ENCODE measurements at regions not wholly inside any gene's neighbourhood (a gene's known extent, or its start where the extent isn't known, plus 50 kb on each side); places are given as distances from the start of the nearest gene placed in this dataset.

DNA sequence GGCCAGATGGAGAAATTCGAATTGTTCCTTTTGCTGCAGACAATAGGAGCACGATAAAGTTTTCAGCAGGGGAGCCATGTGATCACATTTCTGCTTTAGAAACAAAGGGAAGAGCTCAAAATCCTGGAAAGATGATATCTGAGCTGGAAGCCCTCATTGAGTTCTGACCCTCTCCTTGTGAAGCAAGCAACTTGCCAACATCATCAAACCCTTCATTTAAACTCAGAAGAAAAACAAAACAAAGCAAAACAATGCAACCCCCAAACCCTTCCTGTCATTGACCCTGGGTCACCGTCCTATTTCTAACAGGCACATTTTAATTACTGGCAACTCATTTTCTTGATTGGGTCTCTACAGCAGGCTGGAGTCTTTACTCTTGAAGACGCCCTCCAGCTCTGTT, 198.3 kb upstream of the ZNF32 start:
- ChIA-PET CTCF (no interaction called here), POLR2A (ENCODE audit: unreplicated experiment) (no interaction called here)
- intact Hi-C loops (cut with micrococcal nuclease; ENCODE audit: unreplicated experiment): no loop called here
- DNase-seq: no peak
- Histone ChIP-seq H3K9me2 (ENCODE audit: insufficient read depth) (no peaks in the 10 kb centered on the region), H2AFZ (no peak overlapping the region), H3K4me1 (replicated peaks; ENCODE audit: insufficient read depth) (no peaks in the 10 kb centered on the region), H3F3A (ENCODE audit: insufficient read depth, low read depth) (no peaks in the 10 kb centered on the region), H3K9me3 (ENCODE audit: insufficient read depth, low read depth) (no peaks in the 10 kb centered on the region), H3K4me2 (no peak overlapping the region), H3K27ac (no peak overlapping the region), H3K4me3 (no peak overlapping the region), H3K79me2 (ENCODE audit: low read depth) (no peaks in the 10 kb centered on the region), H4K20me1 (ENCODE audit: insufficient read depth) (no peaks in the 10 kb centered on the region; the same call in 1 of the 2 replicates), H3K36me3 (ENCODE audit: low read depth) (no peaks in the 10 kb centered on the region), H3K27me3 (ENCODE audit: insufficient read depth, low read depth) (no peaks in the 10 kb centered on the region)
- no TSS peak for BruUV-seq (replicated peaks)
- TF ChIP-seq, protein P1, sequence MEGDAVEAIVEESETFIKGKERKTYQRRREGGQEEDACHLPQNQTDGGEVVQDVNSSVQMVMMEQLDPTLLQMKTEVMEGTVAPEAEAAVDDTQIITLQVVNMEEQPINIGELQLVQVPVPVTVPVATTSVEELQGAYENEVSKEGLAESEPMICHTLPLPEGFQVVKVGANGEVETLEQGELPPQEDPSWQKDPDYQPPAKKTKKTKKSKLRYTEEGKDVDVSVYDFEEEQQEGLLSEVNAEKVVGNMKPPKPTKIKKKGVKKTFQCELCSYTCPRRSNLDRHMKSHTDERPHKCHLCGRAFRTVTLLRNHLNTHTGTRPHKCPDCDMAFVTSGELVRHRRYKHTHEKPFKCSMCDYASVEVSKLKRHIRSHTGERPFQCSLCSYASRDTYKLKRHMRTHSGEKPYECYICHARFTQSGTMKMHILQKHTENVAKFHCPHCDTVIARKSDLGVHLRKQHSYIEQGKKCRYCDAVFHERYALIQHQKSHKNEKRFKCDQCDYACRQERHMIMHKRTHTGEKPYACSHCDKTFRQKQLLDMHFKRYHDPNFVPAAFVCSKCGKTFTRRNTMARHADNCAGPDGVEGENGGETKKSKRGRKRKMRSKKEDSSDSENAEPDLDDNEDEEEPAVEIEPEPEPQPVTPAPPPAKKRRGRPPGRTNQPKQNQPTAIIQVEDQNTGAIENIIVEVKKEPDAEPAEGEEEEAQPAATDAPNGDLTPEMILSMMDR (conservative IDR thresholded peaks at IDR 0.05): no peak
- TF ChIP-seq EZH2 (IDR thresholded peaks at IDR 0.05; ENCODE audit: low read depth): no peak

DNA sequence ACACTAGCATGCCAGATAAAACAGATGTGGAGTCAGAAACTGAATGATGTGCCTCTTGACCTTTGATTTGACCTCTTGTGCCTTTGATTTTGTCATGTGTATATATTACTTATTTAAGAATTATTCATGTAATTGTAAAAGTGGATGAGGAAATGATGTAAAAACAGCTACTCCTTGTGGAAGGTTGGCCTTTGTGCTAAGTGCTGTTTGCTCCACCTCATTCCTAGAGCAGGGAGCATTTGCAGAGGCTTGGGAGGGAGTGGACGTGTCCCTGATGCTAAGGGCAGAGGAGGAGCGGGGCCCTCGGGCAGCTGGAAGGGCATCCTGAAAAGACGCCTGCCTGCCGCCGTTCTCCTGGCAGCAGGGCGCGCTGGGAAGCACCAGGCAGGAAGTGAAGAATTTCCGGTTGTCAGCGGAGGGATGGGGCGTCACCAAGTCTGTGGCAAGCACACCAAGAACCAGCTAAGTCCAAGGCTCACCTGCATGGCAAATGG, 197.6 kb upstream of the ZNF32 start:
- no peaks in the 10 kb centered on the region for H3K36me3 ChIP-seq (ENCODE audit: low read depth)
- no peak for DNase-seq
- no peak overlapping the region for H3K4me3 ChIP-seq
- TF ChIP-seq EZH2 (IDR thresholded peaks at IDR 0.05; ENCODE audit: low read depth): no peak
- no peaks in the 10 kb centered on the region; the same call in 1 of the 2 replicates for H4K20me1 ChIP-seq (ENCODE audit: insufficient read depth)
- CTCF ChIA-PET: no interaction called here
- H3K4me2 ChIP-seq: no peak overlapping the region
- H3K4me1 ChIP-seq (replicated peaks; ENCODE audit: insufficient read depth): no peaks in the 10 kb centered on the region
- POLR2A ChIA-PET (ENCODE audit: unreplicated experiment): no interaction called here
- no peaks in the 10 kb centered on the region for H3K79me2 ChIP-seq (ENCODE audit: low read depth)
- H3K27ac ChIP-seq: no peak overlapping the region
- H3F3A ChIP-seq (ENCODE audit: insufficient read depth, low read depth): no peaks in the 10 kb centered on the region
- no TSS peak for BruUV-seq (replicated peaks)
- no peaks in the 10 kb centered on the region for H3K9me2 ChIP-seq (ENCODE audit: insufficient read depth)
- H2AFZ ChIP-seq: no peak overlapping the region
- no peaks in the 10 kb centered on the region for H3K27me3 ChIP-seq (ENCODE audit: insufficient read depth, low read depth)
- H3K9me3 ChIP-seq (ENCODE audit: insufficient read depth, low read depth): no peaks in the 10 kb centered on the region
- intact Hi-C loops (cut with micrococcal nuclease; ENCODE audit: unreplicated experiment): no loop called here

DNA sequence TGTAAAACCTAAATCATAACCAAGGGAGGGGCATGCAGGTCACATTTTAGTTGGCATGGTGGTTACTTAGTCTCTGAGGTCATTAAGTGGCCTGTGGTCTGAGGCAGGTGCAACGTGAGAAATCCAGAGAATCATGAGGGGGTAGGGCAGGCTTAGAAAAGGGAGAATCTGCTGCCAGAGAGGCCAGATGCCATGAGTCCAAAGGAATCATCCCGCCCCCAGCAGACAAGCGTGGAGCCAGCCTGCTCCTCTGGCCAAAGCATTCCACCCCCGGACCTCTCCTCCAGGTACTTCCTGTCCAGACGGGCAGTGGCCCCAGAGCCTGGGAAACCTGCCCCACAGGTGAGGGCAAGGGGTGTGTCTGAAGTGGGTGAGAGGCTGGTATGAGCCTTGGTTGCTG, 196.4 kb upstream of the ZNF32 start:
- H3K36me3 ChIP-seq (ENCODE audit: low read depth): no peaks in the 10 kb centered on the region
- no peaks in the 10 kb centered on the region for H3K4me1 ChIP-seq (replicated peaks; ENCODE audit: insufficient read depth)
- H3K27me3 ChIP-seq (ENCODE audit: insufficient read depth, low read depth): peaks cover 6% of the 10 kb centered on the region; the same call in 1 of the 2 replicates
- no peaks in the 10 kb centered on the region; the same call in 1 of the 2 replicates for H4K20me1 ChIP-seq (ENCODE audit: insufficient read depth)
- ChIA-PET POLR2A (ENCODE audit: unreplicated experiment) (no interaction called here), CTCF (no interaction called here)
- no peak overlapping the region for H3K27ac ChIP-seq
- H3K4me2 ChIP-seq: no peak overlapping the region
- no peaks in the 10 kb centered on the region for H3F3A ChIP-seq (ENCODE audit: insufficient read depth, low read depth)
- TF ChIP-seq, protein P1 (conservative IDR thresholded peaks at IDR 0.05): no peak
- TF ChIP-seq EZH2 (IDR thresholded peaks at IDR 0.05; ENCODE audit: low read depth): no peak
- H3K9me3 ChIP-seq (ENCODE audit: insufficient read depth, low read depth): no peaks in the 10 kb centered on the region
- no peaks in the 10 kb centered on the region for H3K79me2 ChIP-seq (ENCODE audit: low read depth)
- H3K9me2 ChIP-seq (ENCODE audit: insufficient read depth): no peaks in the 10 kb centered on the region
- BruUV-seq (replicated peaks): no TSS peak
- no peak overlapping the region for H2AFZ ChIP-seq
- no peak overlapping the region for H3K4me3 ChIP-seq
- intact Hi-C loops (cut with micrococcal nuclease; ENCODE audit: unreplicated experiment): loop anchor here (1.0 to 2.0 kb wide), 2 partner anchors 9 to 20 kb away; no protein-coding TSS in a partner anchor
- DNase-seq: peak; percentile 54 to 79

DNA sequence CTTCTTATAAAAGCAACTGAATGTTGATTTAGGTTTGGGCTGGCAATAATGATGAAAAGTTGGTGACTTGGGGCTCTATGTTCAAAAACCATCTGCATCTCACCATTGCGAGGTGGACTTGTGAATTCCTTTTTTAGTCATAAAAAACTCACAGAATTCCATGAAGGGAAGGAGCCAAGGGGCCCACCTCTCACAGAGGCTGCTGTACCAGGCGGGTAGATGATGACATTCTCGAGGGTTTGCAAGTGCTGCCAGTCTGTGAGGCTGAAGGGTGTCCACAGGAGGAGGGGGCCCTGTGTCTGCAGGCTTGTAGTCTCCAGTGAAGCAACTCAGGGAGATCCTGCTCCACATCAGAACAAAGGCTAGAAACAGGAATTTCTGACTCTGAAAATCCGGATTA, 195.5 kb upstream of the ZNF32 start:
- no peaks in the 10 kb centered on the region; the same call in 1 of the 2 replicates for H4K20me1 ChIP-seq (ENCODE audit: insufficient read depth)
- no peak overlapping the region for H2AFZ ChIP-seq
- no peaks in the 10 kb centered on the region for H3K79me2 ChIP-seq (ENCODE audit: low read depth)
- H3K27me3 ChIP-seq (ENCODE audit: insufficient read depth, low read depth): peaks cover 6% of the 10 kb centered on the region; the same call in 1 of the 2 replicates
- H3K9me3 ChIP-seq (ENCODE audit: insufficient read depth, low read depth): no peaks in the 10 kb centered on the region
- H3K36me3 ChIP-seq (ENCODE audit: low read depth): no peaks in the 10 kb centered on the region
- ChIA-PET POLR2A (ENCODE audit: unreplicated experiment) (no interaction called here), CTCF (no interaction called here)
- no peak overlapping the region for H3K4me2 ChIP-seq
- no peak for TF ChIP-seq EZH2 (IDR thresholded peaks at IDR 0.05; ENCODE audit: low read depth)
- TF ChIP-seq, protein P1 (conservative IDR thresholded peaks at IDR 0.05): no peak
- BruUV-seq (replicated peaks): no TSS peak
- no peaks in the 10 kb centered on the region for H3K9me2 ChIP-seq (ENCODE audit: insufficient read depth)
- no peaks in the 10 kb centered on the region for H3F3A ChIP-seq (ENCODE audit: insufficient read depth, low read depth)
- no peaks in the 10 kb centered on the region for H3K4me1 ChIP-seq (replicated peaks; ENCODE audit: insufficient read depth)
- no peak overlapping the region for H3K4me3 ChIP-seq
- H3K27ac ChIP-seq: no peak overlapping the region
- no peak for DNase-seq
- intact Hi-C loops (cut with micrococcal nuclease; ENCODE audit: unreplicated experiment): loop anchor here (2.0 kb wide), 1 partner anchor 21 kb away; no protein-coding TSS in a partner anchor

Measured in PC-9 (cell line).